OCI-M2 (cell line): ENCODE measurements at regions not wholly inside any gene's neighbourhood (a gene's known extent, or its start where the extent isn't known, plus 50 kb on each side); places are given as distances from the start of the nearest gene placed in this dataset.

Experiments used
- DNase-seq: peaks from one replicate; lab custom pipeline; 2025; ENCODE audit not compliant: unreplicated experiment; lab: John Stamatoyannopoulos, UW

GRCh38 chr2:166568409-166568808, 74.4 kb upstream of the SCN7A start:
- peak; percentile 24 for DNase-seq

- no peak for DNase-seq
Observed at GRCh38 chr2:166565501-166565900, 71.5 kb upstream of the SCN7A start.

- no peak for DNase-seq
Observed at GRCh38 chr2:166563894-166564293, 69.8 kb upstream of the SCN7A start.

GRCh38 chr2:166560022-166560421, 66.0 kb upstream of the SCN7A start:
- no peak for DNase-seq

- no peak for DNase-seq
Observed at GRCh38 chr2:166550923-166551322, 56.9 kb upstream of the SCN7A start.

- DNase-seq = no peak
Observed at GRCh38 chr2:166545473-166545872, 51.4 kb upstream of the SCN7A start.
